Activated CD8-positive, alpha-beta T cell treated with anti-CD3 and anti-CD28 coated beads, Interleukin-2, amount 10 ng/mL, durations not matched to agents 7 days and 5 days (primary cell): ENCODE measurements at regions not wholly inside any gene's neighbourhood (a gene's known extent, or its start where the extent isn't known, plus 50 kb on each side); places are given as distances from the start of the nearest gene placed in this dataset.

Source experiments
- ATAC-seq: fragments of 150-1000 bp; cut with Tn5 transposase; one replicate; pipeline ENCODE4 v1.10.0; 2021; ENCODE audit warnings: moderate library complexity
- CTCF ChIA-PET: fragments of 350-600 bp; sonication (Branson Sonifier 250); formaldehyde crosslinking; loops from one replicate; lab custom pipeline; 2021; ENCODE audit warnings: antibody characterized with exemption; lab: Charles Lee
- POLR2A ChIA-PET: fragments of 350-600 bp; sonication (Branson Sonifier 250); formaldehyde crosslinking; loops from one replicate; lab custom pipeline; 2021; ENCODE audit warnings: antibody characterized with exemption; lab: Charles Lee
- DNase-seq: peaks from one replicate; pipeline ENCODE4 v3.0.0-alpha.2; 2020
- H3K27ac Mint-ChIP-seq: one replicate; pipeline ENCODE4 v1.8.0; 2021; ENCODE audit warnings: mild to moderate bottlenecking, mixed read lengths
- H3K27me3 Mint-ChIP-seq: one replicate; pipeline ENCODE4 v1.8.0; 2021; ENCODE audit warnings: low read depth, mixed read lengths
- H3K36me3 Mint-ChIP-seq: one replicate; pipeline ENCODE4 v1.8.0; 2021; ENCODE audit warnings: low read depth, mixed read lengths
- H3K4me1 Mint-ChIP-seq: one replicate; pipeline ENCODE4 v1.8.0; 2021; ENCODE audit warnings: low read depth, mixed read lengths
- H3K4me3 Mint-ChIP-seq: one replicate; pipeline ENCODE4 v1.8.0; 2021; ENCODE audit warnings: mild to moderate bottlenecking, mixed read lengths
- H3K9me3 Mint-ChIP-seq: one replicate; pipeline ENCODE4 v1.8.0; 2022; ENCODE audit warnings: mixed read lengths; ENCODE audit not compliant: insufficient read depth

DNA sequence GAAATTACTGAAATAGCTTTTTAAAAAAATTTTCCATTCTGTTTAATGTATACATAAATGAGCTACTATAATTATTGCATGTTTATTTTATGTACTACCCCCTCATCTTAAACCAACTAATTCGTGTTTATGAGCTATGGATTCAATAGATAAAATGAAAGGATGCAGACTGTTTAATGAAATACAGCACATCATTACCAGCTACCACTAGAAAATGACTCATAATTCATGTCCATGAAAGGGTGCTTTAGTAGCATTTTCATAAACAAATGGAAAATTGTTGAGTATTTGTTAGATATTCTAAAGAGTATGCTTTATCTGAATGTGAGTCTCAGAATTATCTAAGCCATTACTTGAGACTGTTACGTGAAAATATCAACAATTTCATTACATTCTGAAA lies 1590.1 kb downstream of the HACE1 start:
- peaks cover 8% of the 10 kb centered on the region for H3K9me3 Mint-ChIP-seq
- H3K36me3 Mint-ChIP-seq, result no peaks in the 10 kb centered on the region
- no peak overlapping the region for H3K27ac Mint-ChIP-seq
- H3K4me3 Mint-ChIP-seq, result no peak overlapping the region
- no peak for ATAC-seq
- CTCF ChIA-PET, result no interaction called here
- DNase-seq, result no peak
- POLR2A ChIA-PET, result no interaction called here
- H3K27me3 Mint-ChIP-seq, result no peaks in the 10 kb centered on the region
- H3K4me1 Mint-ChIP-seq, result no peaks in the 10 kb centered on the region

- no peak for ATAC-seq
- no peaks in the 10 kb centered on the region for H3K4me1 Mint-ChIP-seq
- ChIA-PET CTCF (no interaction called here), POLR2A (no interaction called here)
- DNase-seq, result no peak
- no peak overlapping the region for H3K4me3 Mint-ChIP-seq
- H3K36me3 Mint-ChIP-seq, result no peaks in the 10 kb centered on the region
- peaks cover 8% of the 10 kb centered on the region for H3K9me3 Mint-ChIP-seq
- H3K27me3 Mint-ChIP-seq, result no peaks in the 10 kb centered on the region
- H3K27ac Mint-ChIP-seq, result no peak overlapping the region
Observed at GRCh38 chr6:103268335-103268734, 1591.4 kb downstream of the HACE1 start.

DNA sequence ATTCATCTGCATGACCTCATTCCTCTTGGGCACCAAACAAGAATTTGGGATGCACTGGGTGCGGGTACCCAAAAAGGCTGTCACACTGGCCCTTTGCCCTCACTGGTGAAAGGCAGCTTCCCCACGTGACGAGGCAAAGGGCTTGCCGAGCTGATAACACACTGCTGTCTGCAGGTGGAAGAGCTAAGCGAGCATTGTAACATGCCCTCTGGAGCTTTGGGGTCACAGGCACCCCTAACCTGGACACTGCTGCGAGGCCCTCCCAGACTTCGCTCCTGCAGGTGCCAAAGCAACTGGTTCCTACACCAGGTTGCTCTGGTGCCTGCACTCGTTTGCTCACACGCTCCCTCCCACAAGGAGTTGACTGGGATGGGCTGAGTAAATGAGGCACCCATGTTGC lies 1595.7 kb downstream of the HACE1 start:
- DNase-seq, result no peak
- Mint-ChIP-seq H3K4me1 (no peaks in the 10 kb centered on the region), H3K27me3 (no peaks in the 10 kb centered on the region), H3K4me3 (no peak overlapping the region), H3K36me3 (no peaks in the 10 kb centered on the region), H3K27ac (no peak overlapping the region), H3K9me3 (peaks cover 8% of the 10 kb centered on the region)
- CTCF ChIA-PET, result no interaction called here
- POLR2A ChIA-PET, result no interaction called here
- no peak for ATAC-seq

DNA sequence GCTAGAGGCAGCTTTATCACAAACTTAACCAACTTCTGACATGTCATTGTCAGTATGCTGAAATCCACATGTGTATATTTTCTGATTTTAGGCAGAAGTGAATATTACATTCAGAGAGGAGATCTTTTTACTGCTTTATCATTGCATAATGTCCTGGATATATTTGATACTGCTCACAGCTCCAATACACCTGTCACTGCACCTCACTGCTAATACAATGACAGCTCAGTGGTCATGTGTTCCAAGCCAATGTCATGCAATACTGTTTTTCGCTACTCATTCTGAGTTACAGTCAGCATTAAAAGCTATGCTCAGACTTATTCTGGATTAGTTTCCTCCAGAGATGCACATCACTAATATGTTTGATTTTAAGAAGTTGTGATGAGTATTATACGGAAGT lies 1604.6 kb downstream of the HACE1 start:
- no peaks in the 10 kb centered on the region for H3K27me3 Mint-ChIP-seq
- CTCF ChIA-PET, result no interaction called here
- POLR2A ChIA-PET, result no interaction called here
- H3K36me3 Mint-ChIP-seq, result no peaks in the 10 kb centered on the region
- no peaks in the 10 kb centered on the region for H3K4me1 Mint-ChIP-seq
- H3K9me3 Mint-ChIP-seq, result peaks cover 3% of the 10 kb centered on the region
- ATAC-seq (no peak), DNase-seq (no peak)
- H3K27ac Mint-ChIP-seq, result no peak overlapping the region
- no peak overlapping the region for H3K4me3 Mint-ChIP-seq

GRCh38 chr6:103236923-103237322 lies 1622.8 kb downstream of the HACE1 start:
- no peak for ATAC-seq
- CTCF ChIA-PET, result no interaction called here
- Mint-ChIP-seq H3K27ac (no peak overlapping the region), H3K27me3 (no peaks in the 10 kb centered on the region), H3K4me3 (no peak overlapping the region), H3K4me1 (no peaks in the 10 kb centered on the region), H3K36me3 (no peaks in the 10 kb centered on the region), H3K9me3 (peaks cover 5% of the 10 kb centered on the region)
- POLR2A ChIA-PET, result no interaction called here
- no peak for DNase-seq

GRCh38 chr6:103231181-103231580 lies 1628.5 kb downstream of the HACE1 start:
- H3K36me3 Mint-ChIP-seq, result no peaks in the 10 kb centered on the region
- peaks cover 17% of the 10 kb centered on the region for H3K9me3 Mint-ChIP-seq
- H3K4me3 Mint-ChIP-seq, result no peak overlapping the region
- ChIA-PET POLR2A (no interaction called here), CTCF (no interaction called here)
- no peaks in the 10 kb centered on the region for H3K27me3 Mint-ChIP-seq
- ATAC-seq, result no peak
- DNase-seq, result no peak
- no peaks in the 10 kb centered on the region for H3K4me1 Mint-ChIP-seq
- no peak overlapping the region for H3K27ac Mint-ChIP-seq

- Mint-ChIP-seq H3K4me1 (no peaks in the 10 kb centered on the region), H3K27ac (no peak overlapping the region), H3K9me3 (no peaks in the 10 kb centered on the region), H3K4me3 (no peak overlapping the region), H3K36me3 (no peaks in the 10 kb centered on the region), H3K27me3 (no peaks in the 10 kb centered on the region)
- CTCF ChIA-PET, result no interaction called here
- POLR2A ChIA-PET, result no interaction called here
- ATAC-seq, result no peak
- DNase-seq, result no peak
Observed at GRCh38 chr6:103215847-103216246, 1643.9 kb downstream of the HACE1 start.

- CTCF ChIA-PET, result no interaction called here
- no peak overlapping the region for H3K27ac Mint-ChIP-seq
Observed at GRCh38 chr6:103210686-103211085, 1649.0 kb downstream of the HACE1 start.

DNA sequence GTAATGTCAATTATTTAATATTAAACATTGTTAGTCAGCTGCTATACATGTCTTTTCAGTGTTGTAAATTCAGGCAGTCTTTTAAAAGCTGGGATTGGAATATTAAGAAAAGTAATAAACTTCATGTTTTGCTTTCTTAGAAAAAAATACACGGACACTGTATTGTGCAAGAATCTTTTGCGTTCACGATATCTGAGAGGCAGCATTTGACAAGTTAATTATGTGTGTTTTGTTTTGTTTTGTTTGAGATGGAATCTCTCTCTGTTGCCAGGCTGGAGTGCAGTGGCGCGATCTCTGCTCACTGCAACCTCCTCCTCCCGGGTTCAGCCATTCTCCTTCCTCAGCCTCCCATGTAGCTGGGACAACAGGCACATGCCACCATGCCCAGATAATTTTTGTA lies 1661.3 kb downstream of the HACE1 start:
- CTCF ChIA-PET, result no interaction called here
- no peak for ATAC-seq
- DNase-seq, result no peak
- Mint-ChIP-seq H3K4me3 (no peak overlapping the region), H3K9me3 (no peaks in the 10 kb centered on the region), H3K4me1 (no peaks in the 10 kb centered on the region), H3K27ac (no peak overlapping the region), H3K36me3 (no peaks in the 10 kb centered on the region), H3K27me3 (no peaks in the 10 kb centered on the region)
- POLR2A ChIA-PET, result no interaction called here

More at GRCh38 chr6:103210686-103211085, 1649.0 kb downstream of the HACE1 start:
- no peaks in the 10 kb centered on the region for H3K36me3 Mint-ChIP-seq
- POLR2A ChIA-PET, result no interaction called here
- no peak for DNase-seq
- ATAC-seq, result no peak
- H3K27me3 Mint-ChIP-seq, result no peaks in the 10 kb centered on the region
- no peaks in the 10 kb centered on the region for H3K9me3 Mint-ChIP-seq
- H3K4me1 Mint-ChIP-seq, result no peaks in the 10 kb centered on the region
- no peak overlapping the region for H3K4me3 Mint-ChIP-seq

- Mint-ChIP-seq H3K4me1 (no peaks in the 10 kb centered on the region), H3K27ac (no peak overlapping the region), H3K4me3 (no peak overlapping the region), H3K9me3 (no peaks in the 10 kb centered on the region), H3K36me3 (no peaks in the 10 kb centered on the region), H3K27me3 (no peaks in the 10 kb centered on the region)
- POLR2A ChIA-PET, result no interaction called here
- ATAC-seq, result no peak
- DNase-seq, result no peak
- CTCF ChIA-PET, result no interaction called here
Observed at GRCh38 chr6:103193413-103193812, 1666.3 kb downstream of the HACE1 start.

- CTCF ChIA-PET, result no interaction called here
Observed at GRCh38 chr6:103191391-103192093, 1668.2 kb downstream of the HACE1 start.

GRCh38 chr6:103184776-103185175 lies 1674.9 kb downstream of the HACE1 start:
- POLR2A ChIA-PET, result no interaction called here

More at GRCh38 chr6:103191391-103192093, 1668.2 kb downstream of the HACE1 start:
- POLR2A ChIA-PET, result no interaction called here
- no peak for DNase-seq
- Mint-ChIP-seq H3K36me3 (no peaks in the 10 kb centered on the region), H3K27me3 (no peaks in the 10 kb centered on the region), H3K4me1 (no peaks in the 10 kb centered on the region), H3K9me3 (no peaks in the 10 kb centered on the region), H3K27ac (no peak overlapping the region), H3K4me3 (no peak overlapping the region)
- no peak for ATAC-seq

More at GRCh38 chr6:103184776-103185175, 1674.9 kb downstream of the HACE1 start:
- peaks cover 3% of the 10 kb centered on the region for H3K9me3 Mint-ChIP-seq
- no peaks in the 10 kb centered on the region for H3K27me3 Mint-ChIP-seq
- DNase-seq (no peak), ATAC-seq (no peak)
- H3K27ac Mint-ChIP-seq, result no peak overlapping the region
- H3K4me3 Mint-ChIP-seq, result no peak overlapping the region
- CTCF ChIA-PET, result no interaction called here
- no peaks in the 10 kb centered on the region for H3K36me3 Mint-ChIP-seq
- H3K4me1 Mint-ChIP-seq, result no peaks in the 10 kb centered on the region
